Omental fat pad (tissue), 3 donors: ENCODE measurements at regions not wholly inside any gene's neighbourhood (a gene's known extent, or its start where the extent isn't known, plus 50 kb on each side); places are given as distances from the start of the nearest gene placed in this dataset.

Experiments used
- ATAC-seq: fragments of 150-250 bp; one replicate; pipeline ENCODE4 v1.9.1; 2016; ENCODE audit warnings: mild to moderate bottlenecking, moderate library complexity; ENCODE audit not compliant: low FRiP score
- DNase-seq: peaks from one replicate; pipeline ENCODE4 v3.0.0-alpha.2; 2019; ENCODE audit warnings: low spot score
- TF ChIP-seq, protein P1 (sequence below), 3 donors: fragments of 450-650 bp; IDR thresholded peaks; one replicate each; pipeline ENCODE4 v1.5.1; 2016 to 2017; ENCODE audit warnings: antibody characterized with exemption in 3 of 3, mild to moderate bottlenecking in 3 of 3, moderate library complexity in 2 of 3

DNA sequence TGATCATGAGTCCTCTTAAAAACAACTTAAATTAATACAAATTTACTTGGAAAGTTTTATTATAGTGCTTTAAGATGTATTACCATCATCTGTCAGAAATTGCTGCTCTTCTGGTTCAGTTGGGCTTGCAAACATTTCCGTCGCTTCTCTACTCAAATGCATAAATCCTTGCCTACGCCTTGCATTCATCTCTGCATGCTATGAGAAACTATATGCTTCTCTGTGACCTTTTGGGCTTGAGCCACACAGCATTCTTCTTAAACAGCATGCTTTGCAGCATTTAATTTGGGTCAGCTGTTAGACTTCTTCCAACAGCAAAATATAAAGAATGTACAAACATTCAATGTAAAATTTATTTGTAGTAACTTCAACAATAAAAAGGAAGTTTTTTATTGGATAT lies 305.7 kb upstream of the FLRT2 start:
- DNase-seq (no peak), ATAC-seq (no peak)
- TF ChIP-seq, protein P1, sequence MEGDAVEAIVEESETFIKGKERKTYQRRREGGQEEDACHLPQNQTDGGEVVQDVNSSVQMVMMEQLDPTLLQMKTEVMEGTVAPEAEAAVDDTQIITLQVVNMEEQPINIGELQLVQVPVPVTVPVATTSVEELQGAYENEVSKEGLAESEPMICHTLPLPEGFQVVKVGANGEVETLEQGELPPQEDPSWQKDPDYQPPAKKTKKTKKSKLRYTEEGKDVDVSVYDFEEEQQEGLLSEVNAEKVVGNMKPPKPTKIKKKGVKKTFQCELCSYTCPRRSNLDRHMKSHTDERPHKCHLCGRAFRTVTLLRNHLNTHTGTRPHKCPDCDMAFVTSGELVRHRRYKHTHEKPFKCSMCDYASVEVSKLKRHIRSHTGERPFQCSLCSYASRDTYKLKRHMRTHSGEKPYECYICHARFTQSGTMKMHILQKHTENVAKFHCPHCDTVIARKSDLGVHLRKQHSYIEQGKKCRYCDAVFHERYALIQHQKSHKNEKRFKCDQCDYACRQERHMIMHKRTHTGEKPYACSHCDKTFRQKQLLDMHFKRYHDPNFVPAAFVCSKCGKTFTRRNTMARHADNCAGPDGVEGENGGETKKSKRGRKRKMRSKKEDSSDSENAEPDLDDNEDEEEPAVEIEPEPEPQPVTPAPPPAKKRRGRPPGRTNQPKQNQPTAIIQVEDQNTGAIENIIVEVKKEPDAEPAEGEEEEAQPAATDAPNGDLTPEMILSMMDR (IDR thresholded peaks at IDR 0.05) = no peak

DNA sequence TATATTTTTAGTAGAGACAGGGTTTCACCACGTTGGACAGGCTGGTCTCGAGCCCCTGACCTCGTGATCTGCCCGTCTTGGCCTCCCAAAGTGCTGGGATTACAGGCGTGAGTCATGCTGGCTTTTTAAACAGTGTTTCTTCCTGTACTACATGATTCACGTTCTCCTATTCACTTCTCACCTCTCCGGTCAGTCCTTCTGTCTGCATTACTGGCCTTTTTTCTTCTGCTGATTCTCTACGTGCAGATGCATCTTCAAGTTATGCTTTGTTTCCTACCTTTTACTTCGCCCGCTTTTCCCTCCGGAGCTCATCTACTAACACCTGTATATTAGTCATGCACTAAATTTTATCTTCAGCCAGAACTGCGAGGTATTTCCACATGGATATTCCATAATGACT lies 296.2 kb upstream of the FLRT2 start:
- TF ChIP-seq, protein P1 (IDR thresholded peaks at IDR 0.05) = no peak
- DNase-seq (no peak), ATAC-seq (no peak)

DNA sequence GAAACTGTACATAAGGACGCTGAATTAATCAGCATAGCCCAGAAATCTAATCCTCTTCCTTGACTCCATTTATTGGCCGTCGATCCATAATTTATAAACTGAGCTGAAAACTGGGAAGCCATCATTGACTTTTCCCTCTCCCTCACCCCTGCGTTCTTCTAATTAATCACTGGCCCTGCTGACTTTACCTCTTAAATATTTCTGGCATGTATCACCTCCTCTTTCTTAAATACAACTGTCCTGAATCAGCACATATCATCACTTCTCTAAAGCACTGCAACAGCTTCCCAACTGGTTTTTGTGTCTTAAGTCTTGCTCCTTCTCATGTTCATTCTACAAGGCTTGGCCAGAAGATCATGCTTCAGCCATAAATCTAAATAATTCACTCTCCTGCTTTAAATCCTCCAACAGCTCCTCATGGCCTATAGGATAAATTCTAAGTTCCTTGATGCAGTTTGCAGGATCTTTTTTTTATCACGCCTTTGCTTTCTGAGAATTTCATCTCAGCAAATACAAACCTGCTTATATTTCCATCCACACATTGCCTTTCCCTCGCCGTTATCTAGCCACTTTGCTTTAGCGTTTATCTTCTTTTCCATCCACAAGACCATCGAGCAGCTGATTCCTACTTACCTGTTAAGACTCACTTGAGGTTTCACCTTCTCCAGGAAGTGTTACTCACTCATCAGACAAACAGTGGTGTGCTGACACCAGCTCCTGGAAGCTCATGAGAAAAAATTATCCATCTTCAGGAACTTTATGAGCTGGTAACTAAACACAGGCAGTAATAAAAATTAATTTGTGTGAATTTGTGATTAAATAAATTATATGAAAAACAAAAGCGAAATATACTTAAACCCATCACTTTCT lies 295.6 kb upstream of the FLRT2 start:
- ATAC-seq = no peak
- TF ChIP-seq, protein P1 (IDR thresholded peaks at IDR 0.05) = no peak
- no peak for DNase-seq

DNA sequence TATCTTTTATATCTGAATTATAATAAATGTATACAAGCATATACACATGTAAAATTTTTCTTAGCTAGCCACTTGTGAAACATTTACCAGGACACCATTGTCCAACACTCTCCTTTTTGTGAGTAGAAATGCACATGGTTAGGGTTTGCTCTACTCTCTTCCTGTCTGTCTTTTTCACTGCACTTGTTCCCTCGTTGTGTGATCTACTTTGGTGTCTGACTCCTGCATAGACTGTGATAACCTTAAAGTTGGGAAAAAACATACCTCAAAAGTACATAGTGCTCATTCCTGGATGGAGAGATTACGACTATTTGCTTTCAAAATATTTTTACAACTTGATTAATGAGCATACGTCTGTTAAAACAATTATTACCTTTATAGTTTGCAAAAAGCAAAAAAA lies 294.1 kb upstream of the FLRT2 start:
- ATAC-seq (no peak), DNase-seq (no peak)
- TF ChIP-seq, protein P1 (IDR thresholded peaks at IDR 0.05) = no peak

DNA sequence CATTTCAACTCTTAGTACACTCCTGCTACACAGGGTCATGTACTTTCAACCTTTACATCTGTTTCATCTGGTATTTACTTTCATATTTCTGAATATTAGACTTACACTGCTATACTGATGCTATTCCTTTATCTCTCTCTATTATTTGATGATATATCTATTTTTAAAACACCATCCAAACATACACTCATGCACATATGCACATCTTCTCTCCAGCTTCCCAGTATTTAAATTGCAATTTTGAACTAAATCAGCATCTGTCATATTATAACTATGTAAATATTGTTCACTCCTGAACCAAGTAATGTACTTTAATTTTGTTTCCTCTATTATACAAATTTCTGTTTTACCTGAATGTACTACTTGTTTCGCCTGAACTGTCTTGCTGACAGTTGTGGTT lies 293.6 kb upstream of the FLRT2 start:
- TF ChIP-seq, protein P1 (IDR thresholded peaks at IDR 0.05) = no peak
- ATAC-seq (no peak), DNase-seq (no peak)

DNA sequence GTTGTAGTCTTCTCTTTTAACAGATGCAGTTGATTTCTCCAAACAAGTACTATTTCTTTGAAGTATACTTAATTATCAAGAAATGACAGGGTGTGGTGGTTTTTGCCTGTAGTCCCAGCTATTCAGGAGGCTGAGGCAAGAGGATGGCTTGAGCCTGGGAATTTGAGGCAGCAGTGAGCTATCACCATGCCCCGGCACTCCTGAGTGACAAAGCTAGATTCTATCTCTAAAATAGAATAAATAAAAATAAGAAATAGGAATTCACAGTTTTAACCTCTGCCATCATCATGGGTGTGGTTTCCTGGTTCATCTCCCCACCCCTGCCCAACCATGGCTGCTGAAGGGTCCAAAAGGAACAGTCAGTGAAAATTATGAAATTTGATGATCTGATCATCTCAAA lies 290.2 kb upstream of the FLRT2 start:
- DNase-seq = no peak
- ATAC-seq = no peak
- TF ChIP-seq, protein P1 (IDR thresholded peaks at IDR 0.05) = no peak
